Lower lobe of right lung (tissue), 2 donors: ENCODE measurements at regions not wholly inside any gene's neighbourhood (a gene's known extent, or its start where the extent isn't known, plus 50 kb on each side); places are given as distances from the start of the nearest gene placed in this dataset.

ENCODE experiments used
- ATAC-seq, 2 donors: fragments of 200-7000 bp; cut with Tn5 transposase; one replicate each; pipeline ENCODE4 v1.9.1; 2020 to 2022; ENCODE audit warnings: mild to moderate bottlenecking in 2 of 2, moderate library complexity in 2 of 2
- DNase-seq: peaks from one replicate; pipeline ENCODE4 v3.0.0-alpha.2; 2020
- H3K27ac ChIP-seq: fragments of 200-600 bp; one replicate; pipeline ENCODE4 v1.8.0; 2022
- H3K27me3 ChIP-seq: fragments of 200-600 bp; one replicate; pipeline ENCODE4 v1.8.0; 2022; ENCODE audit warnings: low read depth
- H3K36me3 ChIP-seq: fragments of 200-600 bp; one replicate; pipeline ENCODE4 v1.8.0; 2022; ENCODE audit warnings: mild to moderate bottlenecking
- H3K4me1 ChIP-seq: fragments of 200-600 bp; one replicate; pipeline ENCODE4 v1.8.0; 2022
- H3K4me3 ChIP-seq: fragments of 200-600 bp; one replicate; pipeline ENCODE4 v1.8.0; 2022; ENCODE audit warnings: mild to moderate bottlenecking
- H3K9me3 ChIP-seq: fragments of 200-600 bp; one replicate; pipeline ENCODE4 v1.8.0; 2022
- CTCF ChIP-seq: fragments of 200-600 bp; IDR thresholded peaks from one replicate; pipeline ENCODE4 v1.8.0; 2022; ENCODE audit warnings: antibody characterized with exemption, mild to moderate bottlenecking
- intact Hi-C: fragments of 100-400 bp; cut with DNase I; formaldehyde crosslinking; loops from one replicate; pipeline ENCODE4 v1.11.0; 2022
- donor health status: DM: no; HTN: yes; CAD: no; lungs with severe emphysema.

GRCh38 chr6:18904681-18905080, 517.5 kb downstream of the RNF144B start:
- TF ChIP-seq CTCF, result no peak
- DNase-seq (no peak), ATAC-seq (no peak)
- intact Hi-C loops, result no loop called here
- no peaks in the 10 kb centered on the region for H3K27me3 ChIP-seq
- H3K27ac ChIP-seq, result no peak overlapping the region
- H3K4me1 ChIP-seq, result no peaks in the 10 kb centered on the region
- H3K9me3 ChIP-seq, result no peaks in the 10 kb centered on the region
- H3K36me3 ChIP-seq, result no peaks in the 10 kb centered on the region
- H3K4me3 ChIP-seq, result no peak overlapping the region

DNA sequence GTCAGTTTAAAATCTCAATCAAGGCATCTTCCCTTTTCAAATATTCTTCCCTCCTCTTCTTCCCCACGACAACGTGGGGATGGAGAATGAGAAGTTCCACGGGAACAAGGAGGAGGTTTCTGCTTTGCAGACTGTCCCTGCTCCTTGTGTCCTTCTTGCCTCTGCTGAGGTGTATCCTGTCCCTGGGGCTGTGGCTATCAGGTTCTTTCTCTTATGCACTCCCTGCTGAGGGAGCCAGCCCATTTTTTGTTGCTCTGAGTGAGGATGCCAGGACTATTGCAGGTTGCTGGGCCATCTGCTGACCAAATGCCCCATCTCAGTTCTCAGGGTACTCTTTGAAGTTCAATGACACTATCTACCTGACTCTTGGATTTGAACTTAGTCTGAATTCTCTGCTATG, 533.6 kb downstream of the RNF144B start:
- Histone ChIP-seq H3K4me3 (no peak overlapping the region), H3K36me3 (no peaks in the 10 kb centered on the region), H3K27me3 (no peaks in the 10 kb centered on the region), H3K9me3 (peaks cover 3% of the 10 kb centered on the region), H3K27ac (no peak overlapping the region), H3K4me1 (no peaks in the 10 kb centered on the region)
- intact Hi-C loops, result no loop called here
- no peak for DNase-seq
- no peak for TF ChIP-seq CTCF
- ATAC-seq, result no peak

GRCh38 chr6:18931086-18931485, 543.9 kb downstream of the RNF144B start:
- ATAC-seq, result no peak

GRCh38 chr6:18958146-18958545, 571.0 kb downstream of the RNF144B start:
- no peak overlapping the region for H3K27ac ChIP-seq

More at GRCh38 chr6:18931086-18931485, 543.9 kb downstream of the RNF144B start:
- no peak for DNase-seq
- no peaks in the 10 kb centered on the region for H3K4me1 ChIP-seq
- no peaks in the 10 kb centered on the region for H3K27me3 ChIP-seq
- H3K36me3 ChIP-seq, result no peaks in the 10 kb centered on the region
- H3K9me3 ChIP-seq, result no peaks in the 10 kb centered on the region
- intact Hi-C loops, result no loop called here
- no peak for TF ChIP-seq CTCF
- H3K4me3 ChIP-seq, result no peak overlapping the region
- no peak overlapping the region for H3K27ac ChIP-seq

GRCh38 chr6:18961566-18961965, 574.4 kb downstream of the RNF144B start:
- Histone ChIP-seq H3K36me3 (no peaks in the 10 kb centered on the region), H3K4me3 (no peak overlapping the region), H3K9me3 (no peaks in the 10 kb centered on the region), H3K4me1 (no peaks in the 10 kb centered on the region), H3K27me3 (no peaks in the 10 kb centered on the region), H3K27ac (no peak overlapping the region)
- TF ChIP-seq CTCF, result no peak
- DNase-seq, result no peak
- no peak for ATAC-seq
- intact Hi-C loops, result no loop called here

More at GRCh38 chr6:18958146-18958545, 571.0 kb downstream of the RNF144B start:
- intact Hi-C loops, result no loop called here
- Histone ChIP-seq H3K27me3 (no peaks in the 10 kb centered on the region), H3K4me3 (no peak overlapping the region), H3K4me1 (no peaks in the 10 kb centered on the region), H3K36me3 (no peaks in the 10 kb centered on the region), H3K9me3 (no peaks in the 10 kb centered on the region)
- ATAC-seq (no peak), DNase-seq (no peak)
- TF ChIP-seq CTCF, result no peak
